Central memory CD8-positive, alpha-beta T cell (primary cell): ENCODE measurements at regions not wholly inside any gene's neighbourhood (a gene's known extent, or its start where the extent isn't known, plus 50 kb on each side); places are given as distances from the start of the nearest gene placed in this dataset.
A peak's percentile ranks its signal among the peaks of the same experiment; 100 is the strongest.
"Not testable (repeated sequence)": the region's sequence is repeated elsewhere in the genome, so short reads cannot be mapped to it uniquely, and the experiment has no call there.

Source experiments
- ATAC-seq: fragments of 150-1000 bp; cut with Tn5 transposase; replicated peaks from 2 replicates; pipeline ENCODE4 v1.10.0; 2022; ENCODE audit warnings: mild to moderate bottlenecking, moderate FRiP score, moderate number of reproducible peaks; ENCODE audit not compliant: poor library complexity, severe bottlenecking; ENCODE audit errors: extremely low read depth
- DNase-seq, 2 donors: peaks; one replicate each; pipeline ENCODE4 v3.0.0; 2021; ENCODE audit warnings: low spot score in 2 of 2
- H3K27ac Mint-ChIP-seq: one replicate; pipeline ENCODE4 v1.8.0; 2022; ENCODE audit warnings: low read depth, mild to moderate bottlenecking, moderate library complexity, mixed read lengths
- H3K27me3 Mint-ChIP-seq: one replicate; pipeline ENCODE4 v1.8.0; 2022; ENCODE audit warnings: mixed read lengths
- H3K36me3 Mint-ChIP-seq: one replicate; pipeline ENCODE4 v1.8.0; 2022; ENCODE audit warnings: mild to moderate bottlenecking, moderate library complexity, mixed read lengths; ENCODE audit not compliant: insufficient read depth
- H3K4me1 Mint-ChIP-seq: one replicate; pipeline ENCODE4 v1.8.0; 2022; ENCODE audit warnings: mixed read lengths
- H3K4me3 Mint-ChIP-seq: one replicate; pipeline ENCODE4 v1.8.0; 2022; ENCODE audit warnings: mild to moderate bottlenecking, moderate library complexity, mixed read lengths
- H3K9me3 Mint-ChIP-seq: one replicate; pipeline ENCODE4 v1.8.0; 2022; ENCODE audit warnings: mixed read lengths

DNA sequence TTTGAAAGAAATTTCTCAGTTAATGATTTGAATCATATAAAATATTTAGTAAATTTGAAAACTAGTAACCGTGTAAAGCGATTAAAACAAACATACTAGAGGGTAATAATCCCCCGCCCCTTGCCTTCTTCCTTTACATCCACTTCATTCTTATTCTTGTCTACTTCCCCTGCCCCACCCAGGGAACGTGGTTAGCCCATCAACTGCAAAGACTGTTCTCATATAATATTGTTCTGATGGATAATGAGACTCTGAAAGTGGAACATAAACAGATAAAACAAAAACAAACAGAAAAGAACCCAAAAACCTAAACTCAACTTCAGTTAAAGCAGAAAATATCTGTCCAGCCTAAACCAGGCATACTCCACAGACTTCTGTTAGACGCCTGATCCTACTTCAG is 108.1 kb upstream of the GTF2H2C_2 start:
- H3K36me3 Mint-ChIP-seq, H3K4me3 Mint-ChIP-seq: not testable (repeated sequence)

More for the DNA sequence above, 108.1 kb upstream of the GTF2H2C_2 start:
- peak in 1 of 2 donors; percentile 0 for DNase-seq
- not testable (repeated sequence) for H3K9me3 Mint-ChIP-seq, H3K27me3 Mint-ChIP-seq, H3K4me1 Mint-ChIP-seq, H3K27ac Mint-ChIP-seq, ATAC-seq
